ENCODE measurements at regions not wholly inside any gene's neighbourhood (a gene's known extent, or its start where the extent isn't known, plus 50 kb on each side); places are given as distances from the start of the nearest gene placed in this dataset.

- DNase-seq (ENCODE audit: low spot score) = no peak
These were observed 226.3 kb upstream of the GULP1 start for GRCh38 chr2:188065386-188065785.

- DNase-seq (ENCODE audit: low spot score) = peak; percentile 64
These were observed 223.6 kb upstream of the GULP1 start for GRCh38 chr2:188068093-188068492.

DNA sequence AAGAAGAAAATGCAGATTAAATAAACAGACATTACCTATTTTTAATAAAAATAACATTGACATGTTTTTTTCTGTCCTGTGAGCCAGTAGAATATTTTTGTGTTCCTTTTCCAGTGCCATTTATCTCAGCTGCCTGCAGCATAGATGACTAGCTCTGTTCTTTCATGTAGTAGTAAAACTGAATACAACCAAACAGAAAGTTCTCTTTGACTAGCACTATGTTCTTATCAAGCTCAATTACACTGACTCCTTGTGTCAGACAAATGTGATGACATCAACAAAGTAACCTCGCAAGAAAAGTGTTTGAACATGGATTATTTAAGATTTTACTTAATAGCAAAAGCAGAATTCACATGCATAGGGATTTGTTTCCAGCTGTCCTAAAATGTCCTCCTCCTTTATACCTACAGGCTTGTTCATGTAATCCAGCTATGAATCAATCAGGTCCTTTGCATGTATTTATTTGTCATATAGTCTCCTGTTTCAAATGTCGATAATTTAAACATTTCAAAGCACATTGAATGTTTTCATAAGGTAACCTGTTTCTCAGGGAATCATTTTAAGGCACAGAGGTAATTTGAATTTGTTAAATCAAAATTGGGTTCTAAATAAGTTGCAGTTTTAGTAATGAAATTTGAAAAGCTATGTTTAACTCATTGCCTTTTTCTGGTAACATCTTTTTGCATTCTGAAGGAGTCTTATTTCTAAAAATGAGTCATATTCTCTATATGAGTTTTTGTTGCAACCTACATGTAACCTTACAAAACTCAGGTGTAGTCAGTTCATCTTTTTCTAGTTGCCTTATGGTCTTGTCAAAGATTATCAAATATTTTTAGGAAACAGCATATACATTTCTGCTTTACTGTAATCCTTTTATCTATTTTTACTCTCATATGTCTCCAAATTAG, 215.3 kb upstream of the GULP1 start:
- DNase-seq (ENCODE audit: low spot score) = no peak

- no peak for DNase-seq (ENCODE audit: low spot score)
These were observed 213.9 kb upstream of the GULP1 start for GRCh38 chr2:188077757-188078156.

GRCh38 chr2:188078534-188078933, 213.1 kb upstream of the GULP1 start:
- DNase-seq (ENCODE audit: low spot score) = peak; percentile 51

- peak; percentile 91 for DNase-seq (ENCODE audit: low spot score)
These were observed 212.5 kb upstream of the GULP1 start for GRCh38 chr2:188079196-188079595.

GRCh38 chr2:188085421-188085820, 206.3 kb upstream of the GULP1 start:
- DNase-seq (ENCODE audit: low spot score) = no peak

DNA sequence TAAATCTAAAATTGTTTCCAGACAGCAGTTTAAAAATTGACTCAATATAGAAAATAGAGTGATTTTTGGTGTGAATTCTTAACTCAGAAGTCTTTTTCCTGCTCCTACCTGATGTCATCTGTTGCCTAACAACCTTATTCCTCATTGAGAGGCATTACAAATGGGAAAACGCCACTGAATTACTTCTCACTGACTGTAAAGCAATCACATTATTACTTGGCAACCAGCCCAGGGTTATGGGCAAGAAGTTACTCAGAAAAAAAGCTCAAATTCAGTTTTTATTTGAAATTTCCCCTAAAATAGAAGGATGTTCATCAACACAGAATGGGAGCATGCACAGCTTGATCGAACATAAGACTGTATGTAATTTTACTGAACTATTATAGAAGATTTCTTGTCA, 201.8 kb upstream of the GULP1 start:
- peak; percentile 50 for DNase-seq (ENCODE audit: low spot score)

DNA sequence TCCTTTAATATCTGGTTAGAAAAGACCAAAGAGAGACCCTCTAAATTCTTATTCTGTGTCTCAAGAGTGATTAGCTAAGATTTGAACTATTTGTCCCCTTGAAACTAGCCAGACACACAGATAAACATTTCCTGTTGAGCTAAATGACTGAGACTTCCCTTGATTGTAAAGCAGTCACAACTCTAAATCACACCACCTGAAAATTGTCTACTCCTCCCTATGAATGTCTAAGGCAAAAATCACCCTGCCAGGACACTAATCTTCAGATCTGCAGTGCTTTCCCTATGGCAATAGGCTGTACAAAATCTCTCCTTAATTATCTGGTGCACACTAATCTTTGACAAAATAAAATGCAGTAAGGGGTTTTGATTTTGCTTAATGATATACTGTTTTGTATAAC, 200.5 kb upstream of the GULP1 start:
- no peak for DNase-seq (ENCODE audit: low spot score)

- DNase-seq (ENCODE audit: low spot score) = no peak
These were observed 198.9 kb upstream of the GULP1 start for GRCh38 chr2:188092734-188093133.

DNA sequence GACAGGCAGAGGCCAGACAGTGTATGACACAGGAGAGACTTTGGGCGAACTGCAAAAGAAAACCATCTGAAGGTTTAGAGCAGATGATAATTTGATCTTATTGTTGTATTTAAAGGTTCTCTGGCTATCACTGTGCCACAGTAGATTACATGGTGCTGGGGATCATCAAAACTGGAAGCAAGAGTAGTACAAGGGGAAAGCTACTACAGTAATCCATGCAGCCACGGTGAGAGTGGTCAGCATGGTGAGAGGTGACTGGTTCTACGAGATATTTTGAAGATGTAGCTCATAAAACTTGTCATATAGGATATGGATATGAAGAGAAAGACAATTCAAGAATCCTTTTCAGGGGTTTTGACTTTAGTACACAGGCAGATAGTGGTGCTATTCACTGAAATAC, 194.8 kb upstream of the GULP1 start:
- no peak for DNase-seq (ENCODE audit: low spot score)

DNA sequence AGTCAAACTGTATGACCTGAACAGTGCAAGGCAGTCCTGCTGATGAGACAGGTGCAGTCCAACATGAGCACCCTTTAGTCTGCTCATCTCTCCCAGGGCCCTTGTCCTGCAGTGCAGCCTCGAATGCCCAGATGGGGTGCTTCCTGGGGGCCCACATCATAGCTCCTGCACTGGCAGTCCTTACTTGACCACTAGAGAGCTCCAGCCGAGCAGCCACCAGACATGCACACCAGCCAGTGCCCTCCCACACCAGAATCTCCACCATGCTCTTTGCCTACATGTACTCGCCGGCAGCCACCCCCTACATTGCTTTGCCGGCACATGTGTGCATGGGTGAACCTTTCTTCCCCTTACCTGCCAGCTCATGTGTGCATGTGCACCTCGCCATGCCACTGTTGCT, 188.8 kb upstream of the GULP1 start:
- no peak for DNase-seq (ENCODE audit: low spot score)

- DNase-seq (ENCODE audit: low spot score) = no peak
These were observed 177.7 kb upstream of the GULP1 start for GRCh38 chr2:188114014-188114413.

GRCh38 chr2:188117706-188118105, 174.0 kb upstream of the GULP1 start:
- no peak for DNase-seq (ENCODE audit: low spot score)

- no peak for DNase-seq (ENCODE audit: low spot score)
These were observed 173.2 kb upstream of the GULP1 start for GRCh38 chr2:188118431-188118830.

GRCh38 chr2:188119112-188119838, 172.4 kb upstream of the GULP1 start:
- DNase-seq (ENCODE audit: low spot score) = no peak

DNA sequence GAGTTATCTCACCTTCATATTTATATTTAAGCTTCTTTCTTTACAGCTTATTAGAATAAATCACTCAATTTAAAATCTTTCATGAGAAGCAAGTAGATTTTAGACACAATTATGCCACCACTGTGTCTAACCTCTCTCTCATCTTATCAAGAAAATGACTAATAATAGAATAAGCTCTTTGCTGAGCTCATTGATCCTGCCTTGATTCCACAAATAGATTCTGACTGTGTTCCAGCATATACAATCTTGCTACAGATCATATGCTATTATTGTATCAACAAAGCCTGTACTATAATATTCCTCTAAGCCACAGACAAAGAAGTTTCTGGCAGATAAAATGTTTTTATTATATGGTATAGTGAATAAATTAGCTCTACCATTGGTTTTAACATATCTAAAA, 168.7 kb upstream of the GULP1 start:
- DNase-seq (ENCODE audit: low spot score) = no peak

- DNase-seq (ENCODE audit: low spot score) = no peak
These were observed 162.0 kb upstream of the GULP1 start for GRCh38 chr2:188129677-188130076.

- DNase-seq (ENCODE audit: low spot score) = no peak
These were observed 161.4 kb upstream of the GULP1 start for GRCh38 chr2:188130317-188130716.

GRCh38 chr2:188131281-188131680, 160.4 kb upstream of the GULP1 start:
- DNase-seq (ENCODE audit: low spot score) = no peak

DNA sequence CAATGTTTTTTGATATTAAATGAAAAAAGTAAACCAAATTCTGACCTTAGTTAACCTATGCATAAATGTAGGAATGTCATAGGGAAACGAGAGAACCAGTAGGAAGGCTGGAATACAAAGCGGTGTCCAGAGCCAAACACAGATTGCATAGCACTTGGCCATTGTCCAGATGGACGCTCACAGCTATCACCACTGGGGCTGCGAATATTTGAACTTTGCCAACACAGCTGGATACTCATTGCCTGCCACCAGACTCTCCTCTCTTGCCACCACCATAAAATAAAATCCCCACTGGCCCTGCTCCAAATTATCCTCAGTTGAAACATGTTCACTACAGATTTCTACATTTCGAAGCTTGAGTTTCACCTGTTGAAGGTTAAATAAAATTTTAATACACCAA, 159.3 kb upstream of the GULP1 start:
- no peak for DNase-seq (ENCODE audit: low spot score)

DNA sequence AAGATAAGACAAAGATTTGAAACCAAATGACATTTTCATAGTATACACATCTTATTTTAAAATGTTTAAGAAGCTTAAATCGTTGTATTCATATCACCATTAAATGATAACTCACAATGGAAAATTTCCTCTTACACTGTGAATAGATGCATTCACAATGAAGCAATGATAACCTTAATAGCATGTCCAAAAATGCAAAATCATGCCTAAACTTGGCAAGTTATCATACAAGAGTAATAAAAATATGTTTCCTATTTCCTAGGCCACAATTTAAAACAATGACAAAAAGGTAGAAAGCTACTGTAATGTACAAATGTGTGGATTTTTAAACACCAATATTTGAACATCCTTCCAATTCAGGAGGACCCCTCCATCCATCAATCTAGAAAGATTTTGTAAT, 157.4 kb upstream of the GULP1 start:
- no peak for DNase-seq (ENCODE audit: low spot score)

DNA sequence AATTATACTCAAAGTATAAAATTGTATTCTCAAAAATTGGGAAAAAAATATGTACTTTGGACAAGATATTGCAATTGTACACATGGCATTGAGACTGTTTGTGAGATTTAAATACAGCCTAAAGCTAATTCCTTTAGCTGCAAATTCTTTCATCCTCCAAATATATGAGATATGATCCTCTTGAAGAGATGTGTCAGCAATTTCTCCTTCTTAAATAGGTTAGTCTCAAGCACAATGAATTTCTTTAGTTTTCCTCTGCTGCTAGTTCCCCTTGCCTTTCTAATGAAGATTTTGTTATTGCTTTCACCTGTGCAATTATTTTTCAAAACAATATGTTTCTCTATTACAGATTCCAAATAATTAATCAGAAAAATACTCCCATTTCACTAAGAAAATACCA, 153.4 kb upstream of the GULP1 start:
- DNase-seq (ENCODE audit: low spot score) = no peak

Measured in kidney tubule cell (primary cell).